Dedifferentiated amniotic fluid mesenchymal stem cell (primary cell): ENCODE measurements at regions not wholly inside any gene's neighbourhood (a gene's known extent, or its start where the extent isn't known, plus 50 kb on each side); places are given as distances from the start of the nearest gene placed in this dataset.

Source experiments
- DNase-seq: peaks from one replicate; pipeline ENCODE4 v3.0.0-alpha.2; 2016; ENCODE audit errors: extremely low spot score

DNA sequence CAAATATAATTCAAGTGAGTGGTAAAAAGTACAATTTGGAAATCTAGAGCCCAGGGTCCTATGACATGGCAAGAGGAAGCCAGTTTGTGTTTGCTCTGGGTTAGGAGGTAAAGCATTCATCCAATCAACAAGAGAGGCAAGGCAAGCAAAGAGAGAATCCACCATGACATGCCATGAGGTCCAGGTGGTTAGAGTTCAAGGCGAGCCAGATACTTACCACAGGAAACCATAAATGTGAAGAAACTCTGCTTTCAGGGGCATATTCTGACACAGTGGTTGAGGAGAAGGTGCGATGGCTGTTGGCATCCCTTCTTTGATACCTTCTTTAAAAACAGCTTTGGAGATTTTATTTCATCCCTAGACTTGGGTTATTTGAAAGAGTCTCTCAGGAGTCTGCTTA lies 193.8 kb upstream of the MAN1A1 start:
- no peak for DNase-seq

DNA sequence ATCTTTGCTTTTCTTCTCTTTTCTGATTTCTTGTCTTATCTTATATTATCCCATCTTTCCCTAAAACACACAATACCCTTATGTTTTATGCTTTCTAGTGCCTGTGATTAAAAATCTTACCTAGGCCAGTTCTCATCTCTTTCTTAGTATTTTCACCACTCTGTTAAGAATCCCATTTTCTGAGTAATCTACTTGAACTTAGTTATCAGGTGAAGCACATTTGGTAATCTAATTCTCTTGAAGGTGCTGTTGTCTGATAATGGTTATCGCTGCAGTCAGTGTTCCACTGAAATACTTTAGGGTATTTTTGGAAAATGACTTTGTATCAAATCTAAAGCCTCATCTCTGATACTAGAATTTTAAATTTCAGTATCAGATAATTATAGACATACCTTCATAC lies 192.5 kb upstream of the MAN1A1 start:
- no peak for DNase-seq

- DNase-seq = peak; percentile 99
These were observed 191.8 kb upstream of the MAN1A1 start for GRCh38 chr6:119541132-119541905.

- no peak for DNase-seq
These were observed 190.9 kb upstream of the MAN1A1 start for GRCh38 chr6:119540417-119540816.

GRCh38 chr6:119539066-119539746 lies 189.6 kb upstream of the MAN1A1 start:
- no peak for DNase-seq

- no peak for DNase-seq
These were observed 187.1 kb upstream of the MAN1A1 start for GRCh38 chr6:119536666-119537065.

- DNase-seq = no peak
These were observed 185.8 kb upstream of the MAN1A1 start for GRCh38 chr6:119535332-119535731.

DNA sequence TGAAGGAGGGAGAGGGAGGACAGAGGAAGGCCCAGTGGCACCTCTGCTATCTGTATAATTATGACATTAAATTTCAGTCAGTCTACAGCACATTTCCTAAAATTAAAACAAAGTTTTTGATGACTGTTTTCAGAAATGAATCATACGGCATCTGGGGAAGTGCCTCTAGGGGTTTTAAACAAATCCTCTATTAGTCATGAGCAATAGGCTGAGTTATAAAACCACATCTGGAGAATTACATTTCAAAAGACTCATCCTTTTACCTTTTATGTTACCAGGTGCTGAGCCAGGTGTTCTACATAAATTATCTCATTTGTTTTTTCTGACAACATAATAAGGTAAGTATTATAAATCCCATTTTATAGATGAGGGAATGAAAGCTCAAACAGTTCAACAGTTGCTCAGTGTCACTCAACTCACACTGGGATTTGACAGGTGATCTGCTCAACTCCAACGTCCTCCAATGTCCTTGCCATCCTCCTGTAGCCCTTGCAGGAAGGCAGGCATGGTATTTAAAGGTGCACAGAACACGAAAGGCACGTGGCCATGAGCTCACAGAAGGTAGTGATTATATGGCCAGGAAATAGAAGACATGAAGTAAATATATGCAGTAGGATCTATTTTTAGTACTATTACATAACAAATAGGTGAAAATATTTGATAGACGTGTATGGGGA lies 184.2 kb upstream of the MAN1A1 start:
- peak; percentile 65 for DNase-seq

- no peak for DNase-seq
These were observed 177.6 kb upstream of the MAN1A1 start for GRCh38 chr6:119527231-119527578.

DNA sequence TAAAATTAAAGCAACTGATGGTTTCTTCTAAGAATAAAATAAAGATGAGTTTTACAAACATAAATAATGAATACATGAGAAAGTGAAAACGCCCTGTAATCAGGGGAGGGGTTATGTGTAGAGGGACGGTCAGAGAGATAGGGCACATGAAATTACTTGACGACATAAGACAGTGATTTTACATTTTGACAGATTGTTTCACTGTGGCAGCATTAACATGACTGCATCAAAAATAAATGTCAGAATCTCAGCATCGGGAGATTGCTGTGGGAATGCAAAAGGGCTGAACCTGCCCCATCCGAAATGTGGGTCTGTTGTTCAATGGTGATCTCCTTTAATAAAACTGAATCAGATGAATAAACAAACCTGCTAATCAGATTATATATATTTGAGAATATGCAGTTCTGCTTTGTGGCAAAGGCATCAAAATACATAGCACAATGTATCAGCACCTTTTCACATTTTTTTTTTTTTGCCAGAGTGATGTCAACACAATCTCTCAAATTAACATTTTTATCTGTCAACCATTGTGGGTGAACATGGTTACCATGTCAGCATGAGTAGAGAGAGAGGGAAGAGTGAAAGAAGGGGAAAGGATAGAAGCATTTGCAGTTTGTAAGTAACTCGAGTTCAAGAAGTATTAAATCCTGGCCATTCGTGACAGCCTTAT lies 177.1 kb upstream of the MAN1A1 start:
- DNase-seq = no peak

GRCh38 chr6:119524410-119524809 lies 174.8 kb upstream of the MAN1A1 start:
- no peak for DNase-seq

- DNase-seq = no peak
These were observed 174.0 kb upstream of the MAN1A1 start for GRCh38 chr6:119523556-119523955.

GRCh38 chr6:119521251-119521650 lies 171.7 kb upstream of the MAN1A1 start:
- DNase-seq = no peak

GRCh38 chr6:119517428-119517827 lies 167.9 kb upstream of the MAN1A1 start:
- no peak for DNase-seq

DNA sequence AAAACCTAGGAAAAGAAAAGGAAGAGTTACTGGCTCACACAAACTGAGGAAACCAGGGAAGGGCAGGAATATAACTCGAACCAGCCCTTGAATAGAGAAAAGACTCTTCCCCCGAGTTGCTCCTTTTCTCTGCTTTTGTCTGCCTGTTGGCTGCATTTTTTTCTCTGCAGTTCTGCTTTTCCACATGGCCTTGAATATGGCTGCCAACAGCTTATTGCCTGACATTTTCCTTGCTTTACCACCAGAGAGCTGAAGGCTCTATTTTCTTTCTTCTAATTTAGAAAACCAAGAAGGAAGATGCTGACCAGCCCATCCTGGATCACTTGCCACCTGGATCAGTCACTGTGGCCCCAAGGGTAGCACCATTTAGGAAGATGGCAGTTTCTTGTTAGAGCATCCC lies 164.8 kb upstream of the MAN1A1 start:
- DNase-seq = no peak

DNA sequence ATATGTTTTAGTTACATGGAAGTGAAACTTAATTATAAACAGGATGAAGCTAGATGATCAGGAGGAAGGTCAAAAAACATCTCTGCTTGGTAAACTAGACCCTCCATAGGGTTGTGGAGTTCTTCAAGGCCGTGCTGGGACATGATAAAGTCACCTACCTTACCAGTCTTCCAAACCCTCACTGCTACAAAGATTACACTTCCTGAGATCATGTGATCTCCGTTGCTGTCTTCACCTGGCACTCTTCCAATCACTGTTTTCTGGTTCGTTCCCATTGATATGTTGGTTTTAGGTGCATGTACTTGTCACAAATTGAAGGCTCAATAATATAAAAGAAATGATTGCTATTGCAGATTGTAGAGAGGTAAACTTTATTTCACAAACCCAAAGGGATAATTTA lies 161.5 kb upstream of the MAN1A1 start:
- DNase-seq = no peak

- DNase-seq = no peak
These were observed 160.7 kb upstream of the MAN1A1 start for GRCh38 chr6:119510246-119510645.

GRCh38 chr6:119506631-119507174 lies 157.1 kb upstream of the MAN1A1 start:
- no peak for DNase-seq

DNA sequence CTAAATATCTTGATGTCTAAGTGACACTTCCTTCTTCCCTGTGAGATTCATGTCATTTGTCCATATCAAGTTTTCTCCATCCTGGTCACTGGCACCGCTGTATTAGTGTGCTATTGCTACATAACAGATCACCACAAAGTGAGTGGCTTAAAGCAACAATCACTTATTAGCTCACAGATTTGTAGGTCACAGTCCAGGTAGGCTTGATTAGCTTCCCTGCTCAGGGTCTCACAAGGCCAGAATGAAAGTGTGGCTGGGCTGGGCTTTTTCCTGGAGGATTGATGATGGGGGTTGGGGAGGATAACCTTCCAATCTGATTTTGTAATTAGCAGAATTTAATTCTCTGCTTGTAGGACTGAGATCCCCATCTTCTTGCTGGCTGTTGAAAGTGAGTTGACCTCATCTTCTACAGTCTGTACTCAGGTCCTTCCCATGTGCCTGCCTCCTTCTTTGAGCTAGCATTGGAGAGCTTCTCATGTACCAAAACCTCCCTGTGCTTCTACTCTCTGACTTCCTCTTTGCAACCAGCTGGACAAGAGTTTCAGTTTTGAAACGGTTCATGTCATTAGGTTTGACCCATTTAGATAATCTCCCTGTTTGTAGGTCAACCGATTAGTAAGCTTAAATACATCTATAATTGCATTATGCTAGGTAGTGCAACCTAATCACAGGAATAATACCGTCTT lies 152.4 kb upstream of the MAN1A1 start:
- DNase-seq = no peak

- DNase-seq = no peak
These were observed 150.2 kb upstream of the MAN1A1 start for GRCh38 chr6:119499797-119500196.

- no peak for DNase-seq
These were observed 148.6 kb upstream of the MAN1A1 start for GRCh38 chr6:119497988-119498727.
